ENCODE measurements at regions not wholly inside any gene's neighbourhood (a gene's known extent, or its start where the extent isn't known, plus 50 kb on each side); places are given as distances from the start of the nearest gene placed in this dataset.

- Histone ChIP-seq H3K27me3 (ENCODE audit: control insufficient read depth, insufficient read depth, low read length) (no peaks in the 10 kb centered on the region), H3K4me1 (ENCODE audit: control insufficient read depth, insufficient read depth, low read length) (no peaks in the 10 kb centered on the region), H3K9me3 (ENCODE audit: control insufficient read depth, insufficient read depth, low read length) (no peaks in the 10 kb centered on the region), H3K36me3 (ENCODE audit: control insufficient read depth, insufficient read depth, low read length) (no peaks in the 10 kb centered on the region), H3K9ac (ENCODE audit: low read depth, low read length) (no peak overlapping the region), H3K4me3 (ENCODE audit: low read depth, low read length) (no peak overlapping the region)
Observed at GRCh38 chr2:13046557-13047165, 329.9 kb downstream of the TRIB2 start.

GRCh38 chr2:13050764-13051163 is 334.0 kb downstream of the TRIB2 start:
- H3K27me3 ChIP-seq (ENCODE audit: control insufficient read depth, insufficient read depth, low read length): no peaks in the 10 kb centered on the region
- no peak overlapping the region for H3K4me3 ChIP-seq (ENCODE audit: low read depth, low read length)
- no peaks in the 10 kb centered on the region for H3K4me1 ChIP-seq (ENCODE audit: control insufficient read depth, insufficient read depth, low read length)
- no peaks in the 10 kb centered on the region for H3K9me3 ChIP-seq (ENCODE audit: control insufficient read depth, insufficient read depth, low read length)
- H3K9ac ChIP-seq (ENCODE audit: low read depth, low read length): no peak overlapping the region
- no peaks in the 10 kb centered on the region for H3K36me3 ChIP-seq (ENCODE audit: control insufficient read depth, insufficient read depth, low read length)

GRCh38 chr2:13052547-13052946 is 335.8 kb downstream of the TRIB2 start:
- Histone ChIP-seq H3K4me3 (ENCODE audit: low read depth, low read length) (no peak overlapping the region), H3K9me3 (ENCODE audit: control insufficient read depth, insufficient read depth, low read length) (no peaks in the 10 kb centered on the region), H3K36me3 (ENCODE audit: control insufficient read depth, insufficient read depth, low read length) (no peaks in the 10 kb centered on the region), H3K9ac (ENCODE audit: low read depth, low read length) (no peak overlapping the region), H3K27me3 (ENCODE audit: control insufficient read depth, insufficient read depth, low read length) (no peaks in the 10 kb centered on the region), H3K4me1 (ENCODE audit: control insufficient read depth, insufficient read depth, low read length) (no peaks in the 10 kb centered on the region)

- no peaks in the 10 kb centered on the region for H3K9me3 ChIP-seq (ENCODE audit: control insufficient read depth, insufficient read depth, low read length)
- no peaks in the 10 kb centered on the region for H3K4me1 ChIP-seq (ENCODE audit: control insufficient read depth, insufficient read depth, low read length)
- H3K4me3 ChIP-seq (ENCODE audit: low read depth, low read length): no peak overlapping the region
- H3K36me3 ChIP-seq (ENCODE audit: control insufficient read depth, insufficient read depth, low read length): no peaks in the 10 kb centered on the region
- H3K27me3 ChIP-seq (ENCODE audit: control insufficient read depth, insufficient read depth, low read length): no peaks in the 10 kb centered on the region
- no peak overlapping the region for H3K9ac ChIP-seq (ENCODE audit: low read depth, low read length)
Observed at GRCh38 chr2:13056259-13056843, 339.6 kb downstream of the TRIB2 start.

- Histone ChIP-seq H3K4me3 (ENCODE audit: low read depth, low read length) (no peak overlapping the region), H3K27me3 (ENCODE audit: control insufficient read depth, insufficient read depth, low read length) (no peaks in the 10 kb centered on the region), H3K36me3 (ENCODE audit: control insufficient read depth, insufficient read depth, low read length) (no peaks in the 10 kb centered on the region), H3K4me1 (ENCODE audit: control insufficient read depth, insufficient read depth, low read length) (no peaks in the 10 kb centered on the region), H3K9ac (ENCODE audit: low read depth, low read length) (no peak overlapping the region), H3K9me3 (ENCODE audit: control insufficient read depth, insufficient read depth, low read length) (no peaks in the 10 kb centered on the region)
Observed at GRCh38 chr2:13057671-13058070, 340.9 kb downstream of the TRIB2 start.

- no peaks in the 10 kb centered on the region for H3K9me3 ChIP-seq (ENCODE audit: control insufficient read depth, insufficient read depth, low read length)
- no peaks in the 10 kb centered on the region for H3K36me3 ChIP-seq (ENCODE audit: control insufficient read depth, insufficient read depth, low read length)
- no peak overlapping the region for H3K9ac ChIP-seq (ENCODE audit: low read depth, low read length)
- no peak overlapping the region for H3K4me3 ChIP-seq (ENCODE audit: low read depth, low read length)
- H3K4me1 ChIP-seq (ENCODE audit: control insufficient read depth, insufficient read depth, low read length): no peaks in the 10 kb centered on the region
- H3K27me3 ChIP-seq (ENCODE audit: control insufficient read depth, insufficient read depth, low read length): no peaks in the 10 kb centered on the region
Observed at GRCh38 chr2:13066676-13067075, 349.9 kb downstream of the TRIB2 start.

- no peak overlapping the region for H3K4me3 ChIP-seq (ENCODE audit: low read depth, low read length)
- no peak overlapping the region for H3K9ac ChIP-seq (ENCODE audit: low read depth, low read length)
- H3K27me3 ChIP-seq (ENCODE audit: control insufficient read depth, insufficient read depth, low read length): no peaks in the 10 kb centered on the region
- no peaks in the 10 kb centered on the region for H3K4me1 ChIP-seq (ENCODE audit: control insufficient read depth, insufficient read depth, low read length)
- H3K36me3 ChIP-seq (ENCODE audit: control insufficient read depth, insufficient read depth, low read length): no peaks in the 10 kb centered on the region
- H3K9me3 ChIP-seq (ENCODE audit: control insufficient read depth, insufficient read depth, low read length): no peaks in the 10 kb centered on the region
Observed at GRCh38 chr2:13067508-13067907, 350.8 kb downstream of the TRIB2 start.

GRCh38 chr2:13089971-13090370 is 373.2 kb downstream of the TRIB2 start:
- no peaks in the 10 kb centered on the region for H3K4me1 ChIP-seq (ENCODE audit: control insufficient read depth, insufficient read depth, low read length)
- no peaks in the 10 kb centered on the region for H3K36me3 ChIP-seq (ENCODE audit: control insufficient read depth, insufficient read depth, low read length)
- H3K4me3 ChIP-seq (ENCODE audit: low read depth, low read length): no peak overlapping the region
- no peak overlapping the region for H3K9ac ChIP-seq (ENCODE audit: low read depth, low read length)
- no peaks in the 10 kb centered on the region for H3K9me3 ChIP-seq (ENCODE audit: control insufficient read depth, insufficient read depth, low read length)
- H3K27me3 ChIP-seq (ENCODE audit: control insufficient read depth, insufficient read depth, low read length): no peaks in the 10 kb centered on the region

GRCh38 chr2:13091455-13091854 is 374.7 kb downstream of the TRIB2 start:
- no peaks in the 10 kb centered on the region for H3K9me3 ChIP-seq (ENCODE audit: control insufficient read depth, insufficient read depth, low read length)
- H3K9ac ChIP-seq (ENCODE audit: low read depth, low read length): no peak overlapping the region
- no peaks in the 10 kb centered on the region for H3K27me3 ChIP-seq (ENCODE audit: control insufficient read depth, insufficient read depth, low read length)
- no peaks in the 10 kb centered on the region for H3K36me3 ChIP-seq (ENCODE audit: control insufficient read depth, insufficient read depth, low read length)
- no peaks in the 10 kb centered on the region for H3K4me1 ChIP-seq (ENCODE audit: control insufficient read depth, insufficient read depth, low read length)
- no peak overlapping the region for H3K4me3 ChIP-seq (ENCODE audit: low read depth, low read length)

GRCh38 chr2:13091861-13092378 is 375.2 kb downstream of the TRIB2 start:
- Histone ChIP-seq H3K9me3 (ENCODE audit: control insufficient read depth, insufficient read depth, low read length) (no peaks in the 10 kb centered on the region), H3K36me3 (ENCODE audit: control insufficient read depth, insufficient read depth, low read length) (no peaks in the 10 kb centered on the region), H3K9ac (ENCODE audit: low read depth, low read length) (no peak overlapping the region), H3K27me3 (ENCODE audit: control insufficient read depth, insufficient read depth, low read length) (no peaks in the 10 kb centered on the region), H3K4me1 (ENCODE audit: control insufficient read depth, insufficient read depth, low read length) (no peaks in the 10 kb centered on the region), H3K4me3 (ENCODE audit: low read depth, low read length) (no peak overlapping the region)

GRCh38 chr2:13093416-13093991 is 376.8 kb downstream of the TRIB2 start:
- Histone ChIP-seq H3K27me3 (ENCODE audit: control insufficient read depth, insufficient read depth, low read length) (no peaks in the 10 kb centered on the region), H3K4me3 (ENCODE audit: low read depth, low read length) (no peak overlapping the region), H3K9ac (ENCODE audit: low read depth, low read length) (no peak overlapping the region), H3K36me3 (ENCODE audit: control insufficient read depth, insufficient read depth, low read length) (no peaks in the 10 kb centered on the region), H3K9me3 (ENCODE audit: control insufficient read depth, insufficient read depth, low read length) (peaks cover under 1% of the 10 kb centered on the region), H3K4me1 (ENCODE audit: control insufficient read depth, insufficient read depth, low read length) (no peaks in the 10 kb centered on the region)

GRCh38 chr2:13102397-13103063 is 385.8 kb downstream of the TRIB2 start:
- H3K4me3 ChIP-seq (ENCODE audit: low read depth, low read length): no peak overlapping the region
- peaks cover 8% of the 10 kb centered on the region for H3K9me3 ChIP-seq (ENCODE audit: control insufficient read depth, insufficient read depth, low read length)
- H3K9ac ChIP-seq (ENCODE audit: low read depth, low read length): no peak overlapping the region
- no peaks in the 10 kb centered on the region for H3K4me1 ChIP-seq (ENCODE audit: control insufficient read depth, insufficient read depth, low read length)
- no peaks in the 10 kb centered on the region for H3K27me3 ChIP-seq (ENCODE audit: control insufficient read depth, insufficient read depth, low read length)
- H3K36me3 ChIP-seq (ENCODE audit: control insufficient read depth, insufficient read depth, low read length): no peaks in the 10 kb centered on the region
